GM23338 (cell line): ENCODE measurements at regions not wholly inside any gene's neighbourhood (a gene's known extent, or its start where the extent isn't known, plus 50 kb on each side); places are given as distances from the start of the nearest gene placed in this dataset.

Source experiments
- ATAC-seq: fragments of 200-7000 bp; cut with Tn5 transposase; 3 replicates; pipeline ENCODE4 v1.9.1; 2020
- DNase-seq: peaks from one replicate; pipeline ENCODE4 v3.0.0-alpha.2; 2015; ENCODE audit warnings: low spot score
- H2AFZ ChIP-seq: fragments of 200-600 bp; sonication (generic); 2 replicates; pipeline ENCODE4 v1.8.0; 2016; ENCODE audit warnings: antibody characterized with exemption, mild to moderate bottlenecking, moderate library complexity
- H3F3A ChIP-seq: fragments of 200-600 bp; sonication (generic); replicated peaks from 2 replicates; pipeline ENCODE4 v1.8.0; 2017; ENCODE audit warnings: antibody characterized with exemption, mixed run types, low read depth
- H3K27ac ChIP-seq: fragments of 200-600 bp; sonication (generic); 2 replicates; pipeline ENCODE4 v1.6.1; 2016; ENCODE audit warnings: low read depth
- H3K27me3 ChIP-seq: fragments of 200-600 bp; sonication (generic); 2 replicates; pipeline ENCODE4 v1.8.0; 2016; ENCODE audit warnings: mild to moderate bottlenecking, mixed run types, moderate library complexity; ENCODE audit not compliant: insufficient read depth
- H3K36me3 ChIP-seq: fragments of 200-600 bp; sonication (generic); 2 replicates; pipeline ENCODE4 v1.8.0; 2016; ENCODE audit warnings: mild to moderate bottlenecking; ENCODE audit not compliant: insufficient read depth
- H3K4me1 ChIP-seq: fragments of 200-600 bp; sonication (generic); 2 replicates; pipeline ENCODE4 v1.8.0; 2016; ENCODE audit warnings: mild to moderate bottlenecking, moderate library complexity; ENCODE audit not compliant: insufficient read depth
- H3K4me2 ChIP-seq: fragments of 200-600 bp; sonication (generic); 2 replicates; pipeline ENCODE4 v1.7.1; 2017; ENCODE audit warnings: mixed run types
- H3K4me3 ChIP-seq: fragments of 200-600 bp; sonication (generic); 2 replicates; pipeline ENCODE4 v1.6.1; 2016; ENCODE audit warnings: mixed run types
- H3K79me2 ChIP-seq: fragments of 200-600 bp; sonication (generic); replicated peaks from 2 replicates; pipeline ENCODE4 v1.8.0; 2017; ENCODE audit warnings: mild to moderate bottlenecking; ENCODE audit not compliant: insufficient read depth
- H3K9me2 ChIP-seq: fragments of 200-600 bp; sonication (generic); 2 replicates; pipeline ENCODE4 v1.8.0; 2017; ENCODE audit not compliant: insufficient read depth
- H4K20me1 ChIP-seq: fragments of 200-600 bp; sonication (generic); replicated peaks from 2 replicates; pipeline ENCODE4 v1.8.0; 2017; ENCODE audit warnings: mild to moderate bottlenecking; ENCODE audit not compliant: insufficient read depth
- H3K27ac Mint-ChIP-seq: 2 replicates; pipeline ENCODE4 v1.8.0; 2020; ENCODE audit warnings: inconsistent platforms, mild to moderate bottlenecking, moderate library complexity, mixed read lengths
- H3K27me3 Mint-ChIP-seq: 3 replicates; pipeline ENCODE4 v1.8.0; 2022; ENCODE audit warnings: low read depth, mild to moderate bottlenecking, moderate library complexity, mixed read lengths, inconsistent platforms; ENCODE audit not compliant: insufficient read depth, poor library complexity
- H3K36me3 Mint-ChIP-seq: 3 replicates; pipeline ENCODE4 v1.8.0; 2021; ENCODE audit warnings: low read depth, mild to moderate bottlenecking, inconsistent platforms, moderate library complexity, mixed read lengths
- H3K4me1 Mint-ChIP-seq: 3 replicates; pipeline ENCODE4 v1.8.0; 2020; ENCODE audit warnings: mild to moderate bottlenecking, inconsistent platforms, mixed read lengths
- H3K4me3 Mint-ChIP-seq: 3 replicates; pipeline ENCODE4 v1.8.0; 2021; ENCODE audit warnings: moderate library complexity, mild to moderate bottlenecking, inconsistent platforms, mixed read lengths
- H3K9me3 Mint-ChIP-seq: 3 replicates; pipeline ENCODE4 v1.8.0; 2020; ENCODE audit warnings: moderate library complexity, mild to moderate bottlenecking, inconsistent platforms, mixed read lengths
- CREB1 ChIP-seq: fragments of 250-450 bp; sonication (Bioruptor Pico); IDR thresholded peaks from 2 replicates; pipeline ENCODE4 v1.5.0; 2020; ENCODE audit warnings: low read depth, mild to moderate bottlenecking, moderate library complexity
- ETS1 ChIP-seq: IDR thresholded peaks from 2 replicates; pipeline ENCODE4 v1.6.1; 2016; ENCODE audit warnings: antibody characterized with exemption
- EZH2 ChIP-seq: fragments of 200-600 bp; sonication (generic); IDR thresholded peaks from one replicate; pipeline ENCODE4 v1.8.0; 2017; ENCODE audit warnings: antibody characterized with exemption, mild to moderate bottlenecking, low read depth; ENCODE audit not compliant: unreplicated experiment
- EZH2phosphoT487 ChIP-seq: fragments of 200-600 bp; sonication (generic); IDR thresholded peaks from one replicate; pipeline ENCODE4 v1.8.1; 2018; ENCODE audit warnings: antibody characterized with exemption; ENCODE audit not compliant: unreplicated experiment
- JUNB ChIP-seq: IDR thresholded peaks from one replicate; pipeline ENCODE4 v1.6.1; 2016; ENCODE audit warnings: antibody characterized with exemption; ENCODE audit not compliant: unreplicated experiment
- NANOG ChIP-seq: IDR thresholded peaks from 2 replicates; pipeline ENCODE4 v1.6.1; 2016; ENCODE audit warnings: antibody characterized with exemption, borderline replicate concordance
- POLR2AphosphoS5 ChIP-seq: IDR thresholded peaks from 2 replicates; pipeline ENCODE4 v1.6.1; 2016; ENCODE audit warnings: antibody characterized with exemption, low read depth
- REST ChIP-seq: IDR thresholded peaks from one replicate; pipeline ENCODE4 v1.6.1; 2018; ENCODE audit warnings: antibody characterized with exemption; ENCODE audit not compliant: unreplicated experiment
- STAT1 ChIP-seq: IDR thresholded peaks from one replicate; pipeline ENCODE4 v1.6.1; 2016; ENCODE audit warnings: antibody characterized with exemption; ENCODE audit not compliant: unreplicated experiment
- ZNF114 ChIP-seq: fragments of 250-450 bp; sonication (Bioruptor Pico); IDR thresholded peaks from 2 replicates; pipeline ENCODE4 v1.5.0; 2020; ENCODE audit warnings: mild to moderate bottlenecking, moderate library complexity
- ZNF331 ChIP-seq: fragments of 250-450 bp; sonication (Bioruptor Pico); IDR thresholded peaks from 2 replicates; pipeline ENCODE4 v1.5.0; 2020; ENCODE audit warnings: low read depth, mild to moderate bottlenecking, moderate library complexity
- TF ChIP-seq, protein P1 (sequence below): fragments of 250-450 bp; sonication (Bioruptor Pico); IDR thresholded peaks from 2 replicates; pipeline ENCODE4 v1.5.0; 2020; ENCODE audit warnings: mild to moderate bottlenecking, moderate library complexity
- TF ChIP-seq, protein P2 (sequence below), 2 experiments: fragments of 200-600 bp in 1 of 2; sonication (generic) in 1 of 2; conservative IDR thresholded peaks; 2 replicates each; pipeline versions ENCODE4 v1.5.1 to v1.6.1; 2016 to 2017; ENCODE audit warnings: antibody characterized with exemption in 2 of 2, low read depth in 2 of 2, mild to moderate bottlenecking in 2 of 2, moderate library complexity in 1 of 2

DNA sequence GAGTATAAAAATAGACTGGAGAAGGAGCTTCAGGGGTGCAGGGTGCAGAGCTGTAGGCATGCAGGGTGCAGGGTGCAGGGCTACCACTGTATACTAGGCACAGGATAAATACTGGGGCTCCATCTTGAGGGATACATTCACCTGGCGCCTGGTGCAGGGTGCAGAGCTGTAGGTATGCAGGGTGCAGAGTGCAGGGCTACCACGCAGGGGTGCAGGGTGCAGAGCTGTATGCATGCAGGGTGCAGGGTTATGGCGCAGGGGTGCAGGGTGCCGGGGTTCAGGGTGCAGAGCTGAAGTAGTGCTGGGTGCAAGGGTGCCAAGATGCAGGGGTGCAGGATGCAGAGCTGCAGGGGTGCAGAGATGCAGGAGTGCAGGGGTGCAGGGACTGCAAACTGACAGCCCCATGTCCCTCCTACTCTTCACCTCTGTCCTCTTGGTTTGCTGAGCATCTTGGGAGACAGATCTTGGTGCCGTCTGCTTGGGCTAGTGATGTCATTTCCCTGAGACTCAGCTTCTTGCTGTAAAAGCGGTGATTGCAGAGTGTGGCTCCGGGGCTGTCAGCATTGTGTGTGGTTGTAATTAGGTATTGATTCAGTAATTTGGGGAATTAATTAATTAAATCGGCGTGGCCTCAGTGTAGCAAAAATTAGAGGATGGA is 91.2 kb downstream of the ADRA2C start:
- Histone ChIP-seq H3K27ac (no peak overlapping the region), H3K36me3 (no peaks in the 10 kb centered on the region), H3K4me3 (no peak overlapping the region), H2AFZ (no peak overlapping the region), H3K9me2 (no peaks in the 10 kb centered on the region), H3F3A (no peaks in the 10 kb centered on the region), H3K27me3 (no peaks in the 10 kb centered on the region), H3K4me2 (no peak overlapping the region), H3K4me1 (peaks cover 6% of the 10 kb centered on the region; the same call in 1 of the 2 replicates), H3K79me2 (no peaks in the 10 kb centered on the region; the same call in 1 of the 2 replicates), H4K20me1 (no peaks in the 10 kb centered on the region)
- Mint-ChIP-seq H3K27me3 (peaks cover 18% of the 10 kb centered on the region), H3K9me3 (no peaks in the 10 kb centered on the region), H3K4me3 (no peak overlapping the region), H3K27ac (no peak overlapping the region), H3K4me1 (peaks cover 15% of the 10 kb centered on the region; the same call in 2 of the 3 replicates), H3K36me3 (no peaks in the 10 kb centered on the region)
- TF ChIP-seq REST (no peak), POLR2AphosphoS5 (no peak), CREB1 (CRISPR knock-in tag) (no peak), NANOG (no peak), ZNF331 (CRISPR knock-in tag) (no peak), EZH2phosphoT487 (no peak), JUNB (no peak), STAT1 (no peak), ZNF114 (no peak), ETS1 (no peak), EZH2 (no peak)
- TF ChIP-seq, protein P1, sequence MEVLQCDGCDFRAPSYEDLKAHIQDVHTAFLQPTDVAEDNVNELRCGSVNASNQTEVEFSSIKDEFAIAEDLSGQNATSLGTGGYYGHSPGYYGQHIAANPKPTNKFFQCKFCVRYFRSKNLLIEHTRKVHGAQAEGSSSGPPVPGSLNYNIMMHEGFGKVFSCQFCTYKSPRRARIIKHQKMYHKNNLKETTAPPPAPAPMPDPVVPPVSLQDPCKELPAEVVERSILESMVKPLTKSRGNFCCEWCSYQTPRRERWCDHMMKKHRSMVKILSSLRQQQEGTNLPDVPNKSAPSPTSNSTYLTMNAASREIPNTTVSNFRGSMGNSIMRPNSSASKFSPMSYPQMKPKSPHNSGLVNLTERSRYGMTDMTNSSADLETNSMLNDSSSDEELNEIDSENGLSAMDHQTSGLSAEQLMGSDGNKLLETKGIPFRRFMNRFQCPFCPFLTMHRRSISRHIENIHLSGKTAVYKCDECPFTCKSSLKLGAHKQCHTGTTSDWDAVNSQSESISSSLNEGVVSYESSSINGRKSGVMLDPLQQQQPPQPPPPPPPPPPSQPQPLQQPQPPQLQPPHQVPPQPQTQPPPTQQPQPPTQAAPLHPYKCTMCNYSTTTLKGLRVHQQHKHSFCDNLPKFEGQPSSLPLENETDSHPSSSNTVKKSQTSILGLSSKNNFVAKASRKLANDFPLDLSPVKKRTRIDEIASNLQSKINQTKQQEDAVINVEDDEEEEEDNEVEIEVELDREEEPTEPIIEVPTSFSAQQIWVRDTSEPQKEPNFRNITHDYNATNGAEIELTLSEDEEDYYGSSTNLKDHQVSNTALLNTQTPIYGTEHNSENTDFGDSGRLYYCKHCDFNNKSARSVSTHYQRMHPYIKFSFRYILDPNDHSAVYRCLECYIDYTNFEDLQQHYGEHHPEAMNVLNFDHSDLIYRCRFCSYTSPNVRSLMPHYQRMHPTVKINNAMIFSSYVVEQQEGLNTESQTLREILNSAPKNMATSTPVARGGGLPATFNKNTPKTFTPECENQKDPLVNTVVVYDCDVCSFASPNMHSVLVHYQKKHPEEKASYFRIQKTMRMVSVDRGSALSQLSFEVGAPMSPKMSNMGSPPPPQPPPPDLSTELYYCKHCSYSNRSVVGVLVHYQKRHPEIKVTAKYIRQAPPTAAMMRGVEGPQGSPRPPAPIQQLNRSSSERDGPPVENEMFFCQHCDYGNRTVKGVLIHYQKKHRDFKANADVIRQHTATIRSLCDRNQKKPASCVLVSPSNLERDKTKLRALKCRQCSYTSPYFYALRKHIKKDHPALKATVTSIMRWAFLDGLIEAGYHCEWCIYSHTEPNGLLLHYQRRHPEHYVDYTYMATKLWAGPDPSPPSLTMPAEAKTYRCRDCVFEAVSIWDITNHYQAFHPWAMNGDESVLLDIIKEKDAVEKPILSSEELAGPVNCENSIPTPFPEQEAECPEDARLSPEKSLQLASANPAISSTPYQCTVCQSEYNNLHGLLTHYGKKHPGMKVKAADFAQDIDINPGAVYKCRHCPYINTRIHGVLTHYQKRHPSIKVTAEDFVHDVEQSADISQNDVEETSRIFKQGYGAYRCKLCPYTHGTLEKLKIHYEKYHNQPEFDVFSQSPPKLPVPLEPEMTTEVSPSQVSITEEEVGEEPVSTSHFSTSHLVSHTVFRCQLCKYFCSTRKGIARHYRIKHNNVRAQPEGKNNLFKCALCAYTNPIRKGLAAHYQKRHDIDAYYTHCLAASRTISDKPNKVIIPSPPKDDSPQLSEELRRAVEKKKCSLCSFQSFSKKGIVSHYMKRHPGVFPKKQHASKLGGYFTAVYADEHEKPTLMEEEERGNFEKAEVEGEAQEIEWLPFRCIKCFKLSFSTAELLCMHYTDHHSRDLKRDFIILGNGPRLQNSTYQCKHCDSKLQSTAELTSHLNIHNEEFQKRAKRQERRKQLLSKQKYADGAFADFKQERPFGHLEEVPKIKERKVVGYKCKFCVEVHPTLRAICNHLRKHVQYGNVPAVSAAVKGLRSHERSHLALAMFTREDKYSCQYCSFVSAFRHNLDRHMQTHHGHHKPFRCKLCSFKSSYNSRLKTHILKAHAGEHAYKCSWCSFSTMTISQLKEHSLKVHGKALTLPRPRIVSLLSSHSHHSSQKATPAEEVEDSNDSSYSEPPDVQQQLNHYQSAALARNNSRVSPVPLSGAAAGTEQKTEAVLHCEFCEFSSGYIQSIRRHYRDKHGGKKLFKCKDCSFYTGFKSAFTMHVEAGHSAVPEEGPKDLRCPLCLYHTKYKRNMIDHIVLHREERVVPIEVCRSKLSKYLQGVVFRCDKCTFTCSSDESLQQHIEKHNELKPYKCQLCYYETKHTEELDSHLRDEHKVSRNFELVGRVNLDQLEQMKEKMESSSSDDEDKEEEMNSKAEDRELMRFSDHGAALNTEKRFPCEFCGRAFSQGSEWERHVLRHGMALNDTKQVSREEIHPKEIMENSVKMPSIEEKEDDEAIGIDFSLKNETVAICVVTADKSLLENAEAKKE (CRISPR knock-in tag) = no peak
- TF ChIP-seq, protein P2, sequence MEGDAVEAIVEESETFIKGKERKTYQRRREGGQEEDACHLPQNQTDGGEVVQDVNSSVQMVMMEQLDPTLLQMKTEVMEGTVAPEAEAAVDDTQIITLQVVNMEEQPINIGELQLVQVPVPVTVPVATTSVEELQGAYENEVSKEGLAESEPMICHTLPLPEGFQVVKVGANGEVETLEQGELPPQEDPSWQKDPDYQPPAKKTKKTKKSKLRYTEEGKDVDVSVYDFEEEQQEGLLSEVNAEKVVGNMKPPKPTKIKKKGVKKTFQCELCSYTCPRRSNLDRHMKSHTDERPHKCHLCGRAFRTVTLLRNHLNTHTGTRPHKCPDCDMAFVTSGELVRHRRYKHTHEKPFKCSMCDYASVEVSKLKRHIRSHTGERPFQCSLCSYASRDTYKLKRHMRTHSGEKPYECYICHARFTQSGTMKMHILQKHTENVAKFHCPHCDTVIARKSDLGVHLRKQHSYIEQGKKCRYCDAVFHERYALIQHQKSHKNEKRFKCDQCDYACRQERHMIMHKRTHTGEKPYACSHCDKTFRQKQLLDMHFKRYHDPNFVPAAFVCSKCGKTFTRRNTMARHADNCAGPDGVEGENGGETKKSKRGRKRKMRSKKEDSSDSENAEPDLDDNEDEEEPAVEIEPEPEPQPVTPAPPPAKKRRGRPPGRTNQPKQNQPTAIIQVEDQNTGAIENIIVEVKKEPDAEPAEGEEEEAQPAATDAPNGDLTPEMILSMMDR (conservative IDR thresholded peaks at IDR 0.05; ENCODE audit: low read depth in 2 of 2) = no peak
- DNase-seq (no peak), ATAC-seq (no peak)
